HEK293T (cell line): ENCODE measurements at regions not wholly inside any gene's neighbourhood (a gene's known extent, or its start where the extent isn't known, plus 50 kb on each side); places are given as distances from the start of the nearest gene placed in this dataset.

Source experiments
- BHLHE40 ChIP-seq: fragments of 450-650 bp; IDR thresholded peaks from 2 replicates; pipeline ENCODE4 v1.6.1; 2016; ENCODE audit warnings: mild to moderate bottlenecking, moderate library complexity, borderline replicate concordance
- CTBP1 ChIP-seq: fragments of 450-650 bp; IDR thresholded peaks from 2 replicates; pipeline ENCODE4 v1.6.1; 2016; ENCODE audit warnings: borderline replicate concordance
- ELF4 ChIP-seq: fragments of 450-650 bp; IDR thresholded peaks from 2 replicates; pipeline ENCODE4 v1.6.1; 2017; ENCODE audit warnings: antibody characterized with exemption
- FOXK2 ChIP-seq: fragments of 450-650 bp; IDR thresholded peaks from 2 replicates; pipeline ENCODE4 v1.6.1; 2016; ENCODE audit warnings: mild to moderate bottlenecking
- SP1 ChIP-seq: fragments of 450-650 bp; IDR thresholded peaks from 2 replicates; pipeline ENCODE4 v1.6.1; 2017
- SUZ12 ChIP-seq: fragments of 450-650 bp; IDR thresholded peaks from 2 replicates; pipeline ENCODE4 v1.6.1; 2016; ENCODE audit warnings: mild to moderate bottlenecking
- TARDBP ChIP-seq: fragments of 450-650 bp; IDR thresholded peaks from 2 replicates; pipeline ENCODE4 v1.6.1; 2016
- ZNF384 ChIP-seq: fragments of 450-650 bp; IDR thresholded peaks from 2 replicates; pipeline ENCODE4 v1.6.1; 2016

DNA sequence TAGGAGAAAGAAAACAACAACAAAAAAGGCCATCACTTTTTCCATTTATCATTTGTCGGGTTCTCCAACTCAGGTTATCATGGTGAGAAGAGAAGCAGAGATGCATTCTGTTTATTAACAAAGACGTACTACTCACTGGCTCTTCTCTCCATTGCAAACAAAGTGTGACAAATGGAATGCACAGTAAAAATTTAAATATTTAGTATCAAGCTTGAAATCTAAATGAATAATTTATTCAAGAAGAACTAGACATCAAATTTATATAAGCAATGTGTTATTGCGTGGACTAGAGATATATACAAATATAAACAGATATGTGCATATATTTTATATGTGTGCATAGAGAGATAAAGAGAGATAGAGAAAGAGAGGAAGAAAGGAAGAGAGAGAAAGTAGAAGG is 236.5 kb downstream of the DSEL start:
- no peak for TF ChIP-seq SUZ12
- no peak for TF ChIP-seq ZNF384
- TF ChIP-seq TARDBP, result no peak
- TF ChIP-seq SP1, result no peak
- TF ChIP-seq BHLHE40, result no peak
- no peak for TF ChIP-seq FOXK2
- no peak for TF ChIP-seq ELF4
- TF ChIP-seq CTBP1, result no peak
